Cardiac fibroblast (primary cell): ENCODE measurements at regions not wholly inside any gene's neighbourhood (a gene's known extent, or its start where the extent isn't known, plus 50 kb on each side); places are given as distances from the start of the nearest gene placed in this dataset.
"Not testable (repeated sequence)": the region's sequence is repeated elsewhere in the genome, so short reads cannot be mapped to it uniquely, and the experiment has no call there.

Source experiments
- DNase-seq, 2 donors: peaks; one replicate each; pipeline versions ENCODE4 v3.0.0 to v3.0.0-alpha.2; 2010; ENCODE audit warnings: low read depth in 2 of 2
- H3K4me3 ChIP-seq, 2 donors: replicated peaks in 1 of 2; 1 replicate in 1 of 2; 2 replicates in 1 of 2; pipeline ENCODE4 v1.5.1; 2011; ENCODE audit warnings: low read depth in 2 of 2, low read length in 2 of 2, mild to moderate bottlenecking in 2 of 2, moderate library complexity in 1 of 2
- CTCF ChIP-seq: IDR thresholded peaks from one replicate; pipeline ENCODE4 v1.5.1; 2011; ENCODE audit warnings: low read depth, mild to moderate bottlenecking, low read length, inconsistent platforms

- TF ChIP-seq CTCF = no peak
Measured at GRCh38 chr11:135019343-135019871, 607.4 kb upstream of the B3GAT1 start.

GRCh38 chr11:135017296-135017695 is 605.3 kb upstream of the B3GAT1 start:
- no peak for TF ChIP-seq CTCF
- no peak for DNase-seq
- no peak overlapping the region for H3K4me3 ChIP-seq

More at GRCh38 chr11:135019343-135019871, 607.4 kb upstream of the B3GAT1 start:
- no peak for DNase-seq
- H3K4me3 ChIP-seq = no peak overlapping the region

- TF ChIP-seq CTCF = no peak
- DNase-seq = no peak
- H3K4me3 ChIP-seq = no peak overlapping the region
Measured at GRCh38 chr11:135015966-135016365, 603.9 kb upstream of the B3GAT1 start.

GRCh38 chr11:135011313-135011712 is 599.3 kb upstream of the B3GAT1 start:
- not testable (repeated sequence) for DNase-seq, H3K4me3 ChIP-seq

- no peak overlapping the region for H3K4me3 ChIP-seq
- DNase-seq = no peak
- TF ChIP-seq CTCF = no peak
Measured at GRCh38 chr11:135009125-135009524, 597.1 kb upstream of the B3GAT1 start.

- TF ChIP-seq CTCF = no peak
- DNase-seq = no peak
- H3K4me3 ChIP-seq = no peak overlapping the region
Measured at GRCh38 chr11:135008412-135008811, 596.4 kb upstream of the B3GAT1 start.

GRCh38 chr11:135008001-135008405 is 596.0 kb upstream of the B3GAT1 start:
- no peak for DNase-seq
- no peak overlapping the region for H3K4me3 ChIP-seq
- no peak for TF ChIP-seq CTCF
